MV-4-11 (cell line): ENCODE measurements at regions not wholly inside any gene's neighbourhood (a gene's known extent, or its start where the extent isn't known, plus 50 kb on each side); places are given as distances from the start of the nearest gene placed in this dataset.

ENCODE experiments used
- DNase-seq: peaks from one replicate; lab custom pipeline; 2025; lab: John Stamatoyannopoulos, UW

DNA sequence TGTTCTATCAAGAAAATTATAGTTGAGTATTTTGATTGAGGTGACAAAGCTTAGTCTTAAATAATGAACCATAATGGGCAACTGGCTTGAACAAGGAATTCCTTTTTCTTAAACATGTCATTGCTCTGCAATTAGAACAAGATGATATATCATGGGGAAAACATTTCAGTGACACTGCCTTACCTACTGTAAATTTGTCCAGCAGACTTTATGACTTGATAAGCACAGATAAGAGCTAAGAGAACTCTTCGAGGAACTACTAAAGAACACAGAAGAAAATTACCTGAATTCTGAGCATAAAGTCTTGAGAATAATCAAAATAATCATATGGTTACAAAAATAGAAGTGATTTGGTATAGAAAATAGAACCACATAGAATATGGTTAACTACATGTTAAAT lies 257.8 kb downstream of the PDHA2 start:
- no peak for DNase-seq

DNA sequence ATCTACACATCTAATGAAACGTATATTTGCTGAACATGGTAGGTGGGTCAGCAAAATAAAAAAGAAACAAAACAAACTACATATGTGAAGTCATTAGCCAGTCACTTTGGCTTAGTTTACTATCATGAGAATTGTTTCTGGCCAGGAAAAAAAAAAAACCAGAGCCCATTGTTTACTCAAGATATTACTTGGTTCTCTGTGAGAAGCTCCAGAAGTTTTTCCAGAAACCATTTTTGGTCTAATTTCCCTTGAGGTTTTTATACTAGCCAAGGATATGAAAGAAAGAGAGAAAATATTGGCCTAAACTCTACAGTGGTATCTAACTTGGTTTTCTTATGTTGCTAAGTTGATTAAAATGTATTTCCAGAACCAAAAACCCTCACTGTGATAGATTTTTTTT lies 259.1 kb downstream of the PDHA2 start:
- no peak for DNase-seq

DNA sequence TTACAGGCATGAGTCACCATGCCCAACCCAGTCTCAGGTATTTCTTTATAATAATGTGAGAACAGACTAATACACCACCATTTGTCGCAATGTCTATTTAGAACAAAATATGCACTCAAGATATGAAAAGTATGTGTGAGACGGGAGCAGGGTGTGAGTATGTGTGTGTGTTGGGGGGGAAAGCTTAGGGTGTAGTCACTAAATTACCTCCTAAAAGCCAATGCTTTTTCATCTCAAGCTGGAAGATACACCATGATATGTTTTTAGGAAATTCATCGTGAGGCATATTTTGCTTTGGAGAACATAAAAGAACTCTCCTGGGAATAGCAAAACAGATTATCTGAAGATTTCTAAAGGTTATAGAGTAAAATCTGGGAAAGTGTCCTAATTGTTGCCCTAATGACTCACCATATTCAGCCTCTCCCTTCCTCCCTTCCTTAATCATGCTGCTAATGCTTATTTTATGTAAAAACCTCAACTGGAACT lies 262.7 kb downstream of the PDHA2 start:
- no peak for DNase-seq

DNA sequence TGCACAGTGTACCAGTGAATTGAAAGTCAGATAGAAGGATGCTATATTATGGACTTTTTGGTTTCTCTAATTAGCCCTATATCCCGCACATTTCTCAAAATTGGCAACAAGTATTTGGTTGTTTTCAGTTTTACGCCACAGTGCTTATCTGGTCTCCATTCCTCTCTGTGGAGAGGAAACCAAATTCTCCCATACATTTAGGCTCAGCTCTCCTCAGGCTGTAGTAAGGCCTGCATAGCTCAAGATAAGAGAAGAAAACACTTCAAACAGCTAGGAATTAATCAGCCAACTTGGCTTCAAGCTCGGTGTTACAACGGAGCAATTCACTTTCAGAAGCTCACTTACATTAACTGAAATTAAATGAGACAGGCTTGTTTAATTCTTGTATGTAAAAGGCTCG lies 263.2 kb downstream of the PDHA2 start:
- DNase-seq, result no peak

DNA sequence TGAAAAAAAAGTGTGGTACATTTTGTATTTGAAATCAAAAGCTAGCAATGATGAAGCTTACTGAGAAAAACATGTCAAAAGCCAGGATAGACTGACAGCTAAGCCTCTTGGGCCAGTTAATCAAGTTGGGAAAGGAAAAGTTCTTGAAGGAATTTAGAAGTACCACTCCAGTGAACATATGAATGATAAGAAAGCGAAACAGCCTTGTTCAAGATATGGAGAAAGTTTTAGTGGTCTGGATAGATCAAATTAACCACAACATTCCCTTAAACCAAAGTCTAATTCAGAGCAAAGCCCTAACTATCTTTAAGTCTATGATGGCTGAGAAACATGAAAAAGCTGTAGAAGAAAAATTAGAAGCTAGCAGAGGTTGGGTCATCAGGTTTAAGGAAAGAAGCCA lies 268.3 kb downstream of the PDHA2 start:
- no peak for DNase-seq

- DNase-seq, result no peak
Observed at GRCh38 chr4:96112631-96113030, 272.7 kb downstream of the PDHA2 start.

- DNase-seq, result no peak
Observed at GRCh38 chr4:96120206-96120605, 280.3 kb downstream of the PDHA2 start.

DNA sequence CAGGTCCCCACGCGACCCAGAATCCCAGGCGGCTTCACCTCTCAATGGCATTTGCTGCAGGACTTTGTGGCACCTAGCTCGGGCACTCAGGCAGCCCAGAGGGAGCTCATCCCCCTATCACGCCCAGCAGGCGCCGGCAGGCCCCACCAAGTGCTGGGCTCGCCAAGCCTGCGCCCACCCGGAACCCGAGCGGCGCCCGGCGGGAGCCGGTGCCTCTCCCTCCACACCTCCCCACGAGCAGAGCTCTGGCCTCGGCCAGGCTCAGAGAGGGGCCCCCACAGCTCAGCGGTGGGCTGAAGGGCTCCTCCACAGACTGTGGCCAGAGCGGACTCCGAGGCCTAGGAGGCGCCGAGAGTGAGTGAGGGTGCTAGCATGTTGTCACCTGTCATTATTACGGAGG lies 286.3 kb downstream of the PDHA2 start:
- DNase-seq, result no peak

DNA sequence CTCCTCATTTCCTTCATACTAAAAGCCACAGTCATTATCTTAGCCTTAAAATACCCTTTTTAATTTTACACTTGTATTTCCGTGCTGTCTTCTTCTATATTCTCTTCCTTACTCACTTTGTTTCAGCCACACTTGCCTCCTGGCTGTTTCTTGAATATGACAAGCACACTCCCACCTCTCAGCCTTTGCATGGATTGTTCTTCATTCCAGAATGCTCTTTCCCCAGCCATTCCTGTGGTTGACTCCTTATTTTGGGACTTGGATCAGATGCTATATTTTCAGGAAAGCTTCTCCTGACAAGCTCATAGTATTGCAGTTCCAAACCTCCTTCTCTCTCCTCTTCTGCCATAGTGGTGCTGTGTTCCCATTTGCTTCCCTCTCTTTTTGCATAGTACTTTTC lies 291.3 kb downstream of the PDHA2 start:
- DNase-seq, result no peak

- DNase-seq, result no peak
Observed at GRCh38 chr4:96134806-96135205, 294.9 kb downstream of the PDHA2 start.

- no peak for DNase-seq
Observed at GRCh38 chr4:96136056-96136455, 296.2 kb downstream of the PDHA2 start.

- DNase-seq, result no peak
Observed at GRCh38 chr4:96139251-96139929, 299.5 kb downstream of the PDHA2 start.

GRCh38 chr4:96145601-96146000 lies 305.7 kb downstream of the PDHA2 start:
- peak; percentile 30 for DNase-seq

DNA sequence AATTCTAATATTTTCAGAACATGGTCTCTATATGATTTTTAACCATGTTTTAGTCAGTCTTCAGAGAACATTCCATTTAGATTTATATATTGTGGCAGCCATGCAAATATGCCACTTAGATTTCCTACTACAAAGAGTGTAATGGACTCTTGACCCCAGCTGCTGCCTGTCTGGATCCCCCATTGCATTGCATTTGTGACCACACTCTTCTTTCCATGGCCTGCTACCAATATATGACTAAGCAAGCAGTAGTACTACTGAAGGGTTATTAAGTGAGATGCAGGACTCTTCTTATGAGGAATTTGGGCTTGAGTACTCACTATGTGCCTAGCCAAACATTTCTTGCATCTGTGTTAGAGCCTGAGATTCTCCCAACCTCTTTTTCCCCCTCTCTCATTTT lies 306.8 kb downstream of the PDHA2 start:
- DNase-seq, result no peak

DNA sequence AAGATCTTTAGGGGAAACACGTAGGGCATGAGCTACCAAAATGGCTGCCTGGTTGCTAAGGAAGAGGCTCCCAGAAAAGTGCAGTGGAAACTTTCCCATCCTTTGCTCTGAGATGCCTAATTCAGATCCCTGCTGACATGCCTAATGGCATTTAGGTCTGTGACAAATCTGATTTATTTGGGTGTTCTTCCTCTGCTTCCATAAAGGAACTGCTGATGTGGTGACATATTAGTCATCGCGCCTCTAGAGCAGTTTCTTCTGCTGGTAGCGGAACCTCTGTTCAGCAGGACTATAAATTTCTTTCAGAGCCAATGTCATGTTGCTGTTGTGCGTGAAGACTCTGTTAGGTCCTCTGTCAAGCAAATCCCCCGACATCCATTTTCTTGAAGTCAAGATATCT lies 310.0 kb downstream of the PDHA2 start:
- no peak for DNase-seq

DNA sequence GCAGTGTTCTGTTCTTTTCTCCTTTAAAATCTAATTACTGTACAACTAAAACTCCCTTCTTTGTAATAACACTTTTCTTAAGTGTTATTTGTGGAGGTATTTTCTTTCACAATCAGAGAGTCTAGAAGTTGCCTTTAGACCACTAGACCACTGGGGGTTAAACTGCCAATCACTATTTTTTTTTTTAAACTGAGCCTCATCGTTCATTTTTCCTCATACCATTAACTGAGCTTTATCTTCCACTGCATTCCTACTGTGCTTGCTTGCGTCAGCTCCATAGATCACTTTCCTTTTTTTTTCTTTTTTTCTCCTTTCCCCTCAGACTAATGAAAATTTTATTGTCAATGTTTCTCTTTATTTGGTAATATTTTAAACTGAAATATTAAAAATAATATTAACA lies 310.6 kb downstream of the PDHA2 start:
- no peak for DNase-seq

DNA sequence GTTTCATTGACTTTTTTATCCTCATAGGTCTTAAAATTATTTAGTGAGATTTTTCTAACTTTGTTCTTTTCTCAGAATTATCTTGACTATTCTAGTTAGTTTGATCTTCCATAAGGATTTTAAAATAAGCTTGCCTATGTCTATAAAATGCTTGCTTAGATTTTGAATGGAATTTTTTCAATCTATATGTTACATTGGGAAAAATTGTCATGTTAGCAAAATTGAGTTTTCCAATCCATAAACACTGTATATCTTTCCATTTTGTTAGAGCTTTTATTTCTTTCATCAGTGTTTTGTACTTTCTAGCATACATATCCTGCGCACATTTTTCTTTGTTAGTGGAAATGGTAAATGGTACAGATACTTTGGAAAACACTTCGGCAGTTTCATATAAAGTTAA lies 312.9 kb downstream of the PDHA2 start:
- no peak for DNase-seq

DNA sequence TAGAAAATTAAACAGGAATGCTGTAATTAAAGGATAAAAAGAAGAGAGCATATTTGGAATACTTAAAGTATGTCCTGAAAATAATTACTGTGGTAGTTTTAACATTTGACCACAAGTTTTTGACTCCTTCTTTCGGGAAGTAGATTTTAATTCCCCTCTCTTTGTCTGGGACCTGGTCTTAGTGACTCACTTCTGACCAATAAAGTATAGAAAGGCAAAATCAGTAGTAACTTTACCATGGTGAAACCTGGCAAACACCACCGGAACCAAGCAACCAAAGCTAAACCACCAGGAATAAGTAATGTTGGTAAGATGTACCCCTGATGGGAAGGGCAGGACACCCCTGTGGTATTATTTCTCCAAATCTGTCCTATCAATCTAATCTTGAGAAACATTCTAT lies 314.8 kb downstream of the PDHA2 start:
- no peak for DNase-seq

GRCh38 chr4:96162636-96163035 lies 322.7 kb downstream of the PDHA2 start:
- no peak for DNase-seq

DNA sequence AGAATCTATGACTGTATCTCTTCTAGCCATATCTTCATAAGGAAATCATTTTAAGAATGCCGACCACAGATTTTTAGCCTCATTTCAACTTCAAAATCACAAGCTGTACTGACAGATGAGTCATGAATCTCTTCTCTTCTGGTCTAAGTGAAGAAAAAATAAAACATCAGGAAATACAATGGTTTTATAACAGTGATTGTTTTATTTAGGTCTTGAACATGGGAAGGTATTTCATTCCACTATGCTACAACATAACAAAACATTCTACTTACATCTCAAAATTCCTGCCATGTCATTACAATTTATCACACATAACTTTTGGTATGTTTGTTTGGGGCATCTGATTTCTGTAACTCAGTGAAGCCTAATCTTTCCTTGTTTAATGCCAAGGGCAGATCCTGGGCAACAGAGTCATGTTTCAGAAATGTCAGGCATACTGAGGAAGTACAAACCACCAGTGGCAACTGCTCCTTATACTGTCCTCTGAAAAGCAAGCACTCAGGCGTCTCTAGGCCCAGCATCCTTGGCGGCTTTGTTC lies 325.0 kb downstream of the PDHA2 start:
- no peak for DNase-seq

DNA sequence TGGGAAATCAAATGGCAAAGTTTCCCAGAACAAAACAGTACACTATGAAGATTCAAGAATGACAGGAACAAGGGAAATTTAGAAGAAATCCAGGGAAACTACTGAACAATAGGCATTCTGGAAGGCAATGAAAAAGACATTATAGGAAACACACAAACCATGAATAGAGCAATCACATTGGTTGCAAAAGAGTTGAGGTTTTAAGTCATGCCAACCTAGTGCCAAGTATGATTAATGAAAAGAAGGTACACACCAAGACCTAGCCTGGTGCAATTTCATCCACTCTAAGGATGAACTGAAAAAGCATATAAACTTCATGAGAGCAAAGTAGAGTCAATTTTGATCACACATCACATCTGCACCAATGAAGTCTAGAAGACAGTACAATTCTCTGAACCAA lies 326.9 kb downstream of the PDHA2 start:
- DNase-seq, result no peak

DNA sequence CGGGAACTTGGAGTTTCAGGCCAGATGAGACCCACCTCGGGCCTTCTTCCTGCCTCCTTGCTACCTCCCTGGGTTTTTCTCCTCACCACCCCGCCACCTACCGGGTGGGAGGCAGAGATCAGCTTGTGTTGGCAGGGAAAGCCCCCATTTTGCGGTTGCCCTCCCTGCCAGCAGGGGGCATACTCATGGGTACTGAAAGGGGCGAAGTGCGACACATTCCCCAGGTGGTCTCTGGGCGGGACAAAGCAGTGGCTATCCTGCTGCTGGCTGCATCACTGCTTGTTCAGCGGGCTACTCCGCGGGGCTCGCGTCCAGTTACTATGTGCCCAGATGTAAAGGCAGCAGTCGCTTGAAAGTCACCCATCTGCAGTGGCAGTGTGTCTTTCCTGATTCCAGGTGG lies 330.3 kb downstream of the PDHA2 start:
- no peak for DNase-seq

GRCh38 chr4:96173756-96174155 lies 333.9 kb downstream of the PDHA2 start:
- DNase-seq, result no peak

DNA sequence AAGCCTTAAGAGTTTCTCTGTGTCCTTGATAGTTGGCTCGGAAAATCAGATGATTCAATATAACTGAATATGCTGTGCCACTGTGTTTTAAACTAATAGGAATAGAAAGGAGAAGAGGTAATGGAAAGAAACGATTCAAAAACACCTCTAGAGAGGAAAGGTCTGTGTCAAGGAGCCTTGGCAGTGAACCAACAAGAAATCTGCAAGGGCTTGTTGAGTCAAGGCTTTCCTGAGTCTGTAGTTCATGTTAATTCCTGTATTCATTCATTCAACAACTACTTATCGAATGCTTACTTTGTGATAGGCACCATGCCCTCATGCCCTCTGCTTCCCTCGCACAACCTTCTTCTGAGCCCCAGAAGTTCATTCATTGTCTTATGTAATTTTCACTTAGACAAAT lies 336.0 kb downstream of the PDHA2 start:
- DNase-seq, result no peak
